Ovary (tissue), 7 donors: ENCODE measurements at regions not wholly inside any gene's neighbourhood (a gene's known extent, or its start where the extent isn't known, plus 50 kb on each side); places are given as distances from the start of the nearest gene placed in this dataset.

Experiments used
- DNase-seq, 5 donors: peaks; one replicate each; pipeline ENCODE4 v3.0.0-alpha.2; 2019 to 2020
- H3K27ac ChIP-seq, 2 donors: fragments of 200-600 bp; one replicate each; pipeline versions ENCODE4 v1.5.1 to v1.8.0; 2019 to 2022
- H3K27me3 ChIP-seq: fragments of 200-600 bp; one replicate; pipeline ENCODE4 v1.8.0; 2022
- H3K36me3 ChIP-seq: fragments of 200-600 bp; sonication (generic); one replicate; pipeline ENCODE4 v1.5.1; 2019
- H3K4me1 ChIP-seq: one replicate; pipeline ENCODE4 v1.8.1; 2013; ENCODE audit warnings: mild to moderate bottlenecking, moderate library complexity; ENCODE audit not compliant: insufficient read depth
- H3K4me3 ChIP-seq: fragments of 200-600 bp; sonication (generic); one replicate; pipeline ENCODE4 v1.5.1; 2017
- H3K9me3 ChIP-seq, 2 donors: fragments of 200-600 bp in 1 of 2; sonication (generic) in 1 of 2; one replicate each; pipeline versions ENCODE4 v1.5.1 to v1.8.1; 2013 to 2019; ENCODE audit warnings: mild to moderate bottlenecking in 1 of 2, moderate library complexity in 1 of 2
- EP300 ChIP-seq: sonication (generic); formaldehyde crosslinking; IDR thresholded peaks from one replicate; pipeline ENCODE4 v1.6.1; 2017; ENCODE audit warnings: antibody characterized with exemption
- POLR2A ChIP-seq: fragments of 450-650 bp; IDR thresholded peaks from one replicate; pipeline ENCODE4 v1.6.1; 2017; ENCODE audit warnings: antibody characterized with exemption, mild to moderate bottlenecking, moderate library complexity
- WGBS, 3 donors: extraction: QIAGEN DNeasy Blood & Tissue Kit in 1 of 3; methylation state at CpG; one replicate each; pipeline versions ENCODE4 v1.1.5 to v1.1.7; 2013 to 2017; 5-methylcytosine and 5-hydroxymethylcytosine counted together
- intact Hi-C, 4 donors: fragments of 100-400 bp; cut with DNase I; formaldehyde crosslinking; loops; one replicate each; pipeline versions ENCODE4 v1.11.0 to v1.15.1; 2022 to 2023
- TF ChIP-seq, protein P1 (sequence below), 3 donors: fragments of 450-650 bp in 2 of 3; fragments of 200-600 bp in 1 of 3; IDR thresholded peaks; one replicate each; pipeline versions ENCODE4 v1.5.1 to v1.8.0; 2016 to 2022; ENCODE audit warnings: antibody characterized with exemption in 3 of 3, mild to moderate bottlenecking in 1 of 3
- donor health status: DM: no; HTN: no; CAD: no; lungs with moderate emphysema.
- donor health status: DM: no; HTN: no; CAD: no.
- donor health status: Bipolar disorder and iron deficiency.
- donor health status: DM: no; HTN: no; CAD: no.
- donor health status: DM: yes; HTN: yes; CAD: no.

DNA sequence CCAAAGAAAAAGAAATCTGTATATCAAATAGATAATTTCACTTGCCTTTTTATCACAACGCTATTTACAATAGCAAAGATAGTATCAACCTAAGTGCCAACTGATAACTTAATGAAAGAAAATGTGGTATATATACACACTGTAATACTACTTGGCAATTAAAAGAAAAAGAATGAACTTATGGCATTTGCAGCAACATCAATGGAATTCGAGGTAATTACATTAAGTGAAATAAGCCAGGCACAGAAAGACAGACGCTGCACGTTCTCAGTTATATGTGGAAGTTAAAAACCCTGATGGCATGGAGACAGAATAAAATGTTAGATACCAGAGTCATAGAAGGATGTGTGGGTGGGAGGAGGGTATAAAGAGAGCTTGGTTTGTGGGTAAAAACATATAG, 1260.5 kb upstream of the PCDH9 start:
- no peak for DNase-seq
- H3K27me3 ChIP-seq: peaks cover 2% of the 10 kb centered on the region
- H3K9me3 ChIP-seq: no peaks in the 10 kb centered on the region
- no peak overlapping the region for H3K27ac ChIP-seq
- no peaks in the 10 kb centered on the region for H3K4me1 ChIP-seq
- WGBS, 3 donors: 53 to 67% (median 61%) methylated on average over 4 of the region's 4 CpGs
- H3K4me3 ChIP-seq: no peak overlapping the region
- no peaks in the 10 kb centered on the region for H3K36me3 ChIP-seq
- TF ChIP-seq, protein P1, sequence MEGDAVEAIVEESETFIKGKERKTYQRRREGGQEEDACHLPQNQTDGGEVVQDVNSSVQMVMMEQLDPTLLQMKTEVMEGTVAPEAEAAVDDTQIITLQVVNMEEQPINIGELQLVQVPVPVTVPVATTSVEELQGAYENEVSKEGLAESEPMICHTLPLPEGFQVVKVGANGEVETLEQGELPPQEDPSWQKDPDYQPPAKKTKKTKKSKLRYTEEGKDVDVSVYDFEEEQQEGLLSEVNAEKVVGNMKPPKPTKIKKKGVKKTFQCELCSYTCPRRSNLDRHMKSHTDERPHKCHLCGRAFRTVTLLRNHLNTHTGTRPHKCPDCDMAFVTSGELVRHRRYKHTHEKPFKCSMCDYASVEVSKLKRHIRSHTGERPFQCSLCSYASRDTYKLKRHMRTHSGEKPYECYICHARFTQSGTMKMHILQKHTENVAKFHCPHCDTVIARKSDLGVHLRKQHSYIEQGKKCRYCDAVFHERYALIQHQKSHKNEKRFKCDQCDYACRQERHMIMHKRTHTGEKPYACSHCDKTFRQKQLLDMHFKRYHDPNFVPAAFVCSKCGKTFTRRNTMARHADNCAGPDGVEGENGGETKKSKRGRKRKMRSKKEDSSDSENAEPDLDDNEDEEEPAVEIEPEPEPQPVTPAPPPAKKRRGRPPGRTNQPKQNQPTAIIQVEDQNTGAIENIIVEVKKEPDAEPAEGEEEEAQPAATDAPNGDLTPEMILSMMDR (IDR thresholded peaks at IDR 0.05): no peak
- TF ChIP-seq POLR2A: no peak
- no peak for TF ChIP-seq EP300
- intact Hi-C loops: no loop called here

DNA sequence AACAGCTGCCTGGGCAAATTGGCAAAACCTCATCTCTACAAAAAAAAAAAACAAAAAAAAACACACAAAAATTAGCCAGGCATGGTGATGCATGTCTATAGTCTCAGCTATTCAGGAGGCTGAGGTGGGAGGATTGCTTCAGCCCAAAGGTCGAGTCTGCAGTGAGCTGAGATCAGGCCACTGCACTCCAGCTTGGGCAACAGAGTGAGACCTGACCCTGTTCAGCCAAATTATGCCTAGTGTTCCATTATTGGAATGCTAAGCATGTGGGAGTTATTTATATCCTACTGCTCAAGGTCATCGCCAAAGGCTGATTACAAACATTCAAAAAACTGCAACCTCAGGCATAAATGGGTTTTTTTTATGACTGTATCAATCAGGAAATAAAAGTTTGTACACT, 1251.0 kb upstream of the PCDH9 start:
- TF ChIP-seq EP300: no peak
- no peak for TF ChIP-seq POLR2A
- TF ChIP-seq, protein P1 (IDR thresholded peaks at IDR 0.05): no peak
- no peak for DNase-seq
- Histone ChIP-seq H3K9me3 (no peaks in the 10 kb centered on the region), H3K27ac (no peak overlapping the region), H3K27me3 (no peaks in the 10 kb centered on the region), H3K4me3 (no peak overlapping the region), H3K36me3 (no peaks in the 10 kb centered on the region), H3K4me1 (peaks cover 2% of the 10 kb centered on the region)
- intact Hi-C loops: no loop called here
- 12 to 17% (median 14%) methylated on average over 2 of the region's 2 CpGs for WGBS, 3 donors

DNA sequence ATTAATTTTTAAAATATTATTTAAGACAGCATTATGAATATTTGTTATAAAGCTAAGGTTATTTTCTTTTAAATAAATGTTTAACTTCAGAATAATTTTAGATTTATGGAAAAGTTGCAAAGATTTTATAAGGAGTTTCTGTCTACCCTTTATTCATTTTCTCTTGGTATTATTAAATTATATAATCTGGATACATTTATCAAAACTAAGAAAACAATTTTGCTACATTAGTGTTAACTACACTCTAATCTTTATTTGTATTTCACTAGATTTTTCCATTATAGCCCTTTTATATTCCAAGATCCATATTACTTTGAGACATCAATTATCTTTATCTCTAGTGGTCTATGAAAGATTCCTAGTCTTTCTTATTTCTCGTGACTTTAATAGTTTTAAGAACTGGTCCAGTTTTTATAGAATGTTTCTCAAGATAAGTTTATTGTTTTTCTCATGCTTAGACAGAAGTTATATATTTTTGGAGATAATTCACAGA, 1243.7 kb upstream of the PCDH9 start:
- no peak overlapping the region for H3K27ac ChIP-seq
- H3K4me3 ChIP-seq: no peak overlapping the region
- no peaks in the 10 kb centered on the region for H3K9me3 ChIP-seq
- H3K36me3 ChIP-seq: no peaks in the 10 kb centered on the region
- TF ChIP-seq EP300 (no peak), POLR2A (no peak)
- TF ChIP-seq, protein P1 (IDR thresholded peaks at IDR 0.05): no peak
- DNase-seq: no peak
- H3K27me3 ChIP-seq: peaks cover 3% of the 10 kb centered on the region
- intact Hi-C loops: no loop called here
- WGBS, 3 donors: 29 to 51% (median 50%) methylated on average over 1 of the region's 1 CpG
- H3K4me1 ChIP-seq: no peaks in the 10 kb centered on the region

DNA sequence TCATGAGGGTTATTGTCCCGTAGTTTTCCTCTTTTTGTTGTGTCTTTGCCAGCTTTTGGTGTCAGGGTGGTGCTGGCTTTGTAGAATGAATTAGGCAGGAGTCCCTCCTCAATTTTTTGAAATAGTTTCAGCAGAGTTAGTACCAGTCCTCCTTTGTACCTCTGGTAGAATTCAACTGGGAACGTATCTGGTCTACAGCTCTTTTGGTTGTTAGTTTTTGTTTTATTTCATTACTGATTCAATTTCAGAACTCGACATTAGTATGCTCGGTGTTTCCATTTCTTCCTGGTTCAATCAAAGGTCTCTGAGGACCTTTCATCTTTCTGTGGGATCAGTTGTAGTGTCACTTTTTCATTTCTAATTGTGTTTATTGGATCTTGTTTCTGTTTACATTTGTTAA, 1237.0 kb upstream of the PCDH9 start:
- DNase-seq: no peak
- Histone ChIP-seq H3K27me3 (no peaks in the 10 kb centered on the region), H3K27ac (no peak overlapping the region), H3K36me3 (no peaks in the 10 kb centered on the region), H3K9me3 (no peaks in the 10 kb centered on the region), H3K4me1 (no peaks in the 10 kb centered on the region), H3K4me3 (no peak overlapping the region)
- intact Hi-C loops: no loop called here
- WGBS, 3 donors: 68 to 88% (median 73%) methylated on average over 4 of the region's 4 CpGs
- TF ChIP-seq EP300: no peak

DNA sequence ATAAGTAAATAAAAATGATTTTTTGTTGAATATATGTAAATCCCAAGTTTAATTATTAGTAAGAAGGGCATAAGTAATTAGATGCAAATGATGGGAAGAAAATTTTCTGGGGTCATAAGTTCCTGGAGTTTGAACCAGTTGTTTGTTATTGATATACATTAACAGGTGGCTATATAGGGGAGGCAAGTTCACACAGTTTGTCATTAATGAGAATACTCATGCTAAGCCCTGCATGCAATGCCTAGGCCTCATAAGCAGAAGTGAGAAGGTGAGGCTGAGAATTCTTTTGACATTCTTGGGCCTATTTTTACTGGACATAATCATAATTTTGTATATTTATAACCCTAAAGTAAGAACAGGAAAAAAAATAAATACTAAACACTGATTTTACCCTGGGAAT, 1210.7 kb upstream of the PCDH9 start:
- H3K4me3 ChIP-seq: no peak overlapping the region
- H3K4me1 ChIP-seq: no peaks in the 10 kb centered on the region
- intact Hi-C loops: no loop called here
- H3K36me3 ChIP-seq: no peaks in the 10 kb centered on the region
- no peaks in the 10 kb centered on the region for H3K27me3 ChIP-seq
- TF ChIP-seq, protein P1 (IDR thresholded peaks at IDR 0.05): no peak
- TF ChIP-seq EP300 (no peak), POLR2A (no peak)
- no peak overlapping the region for H3K27ac ChIP-seq
- H3K9me3 ChIP-seq: no peaks in the 10 kb centered on the region
- DNase-seq: no peak
